Natural killer cell (primary cell): ENCODE measurements at regions not wholly inside any gene's neighbourhood (a gene's known extent, or its start where the extent isn't known, plus 50 kb on each side); places are given as distances from the start of the nearest gene placed in this dataset.

Experiments
- ATAC-seq, 3 donors: fragments of 150-1000 bp in 2 of 3; fragments of 200-7000 bp in 1 of 3; cut with Tn5 transposase; 1 replicate in 1 of 3; 2 replicates in 2 of 3; pipeline ENCODE4 v1.10.0; 2021; ENCODE audit warnings: mild to moderate bottlenecking in 2 of 3, moderate library complexity in 2 of 3
- DNase-seq, 2 donors: peaks; one replicate each; pipeline versions ENCODE4 v3.0.0 to v3.0.0-alpha.2; 2013 to 2021; ENCODE audit warnings: mixed read lengths in 1 of 2
- H3K27ac ChIP-seq: one replicate; pipeline ENCODE4 v1.5.1; 2013; ENCODE audit warnings: mild to moderate bottlenecking, low read length
- H3K27me3 ChIP-seq: one replicate; pipeline ENCODE4 v1.6.1; 2013; ENCODE audit warnings: low read length; ENCODE audit not compliant: control insufficient read depth, insufficient read depth
- H3K36me3 ChIP-seq: one replicate; pipeline ENCODE4 v1.6.1; 2013; ENCODE audit warnings: low read length; ENCODE audit not compliant: control insufficient read depth, insufficient read depth
- H3K4me1 ChIP-seq: one replicate; pipeline ENCODE4 v1.6.1; 2013; ENCODE audit warnings: low read length; ENCODE audit not compliant: control insufficient read depth, insufficient read depth
- H3K4me3 ChIP-seq: one replicate; pipeline ENCODE4 v1.5.1; 2013; ENCODE audit warnings: low read length
- H3K9me3 ChIP-seq: one replicate; pipeline ENCODE4 v1.6.1; 2013; ENCODE audit warnings: low read length; ENCODE audit not compliant: control insufficient read depth, insufficient read depth
- H3K27ac Mint-ChIP-seq, 2 donors: one replicate each; pipeline ENCODE4 v1.8.0; 2022; ENCODE audit warnings: mild to moderate bottlenecking in 2 of 2, mixed read lengths in 2 of 2, moderate library complexity in 1 of 2
- H3K27me3 Mint-ChIP-seq, 2 donors: one replicate each; pipeline ENCODE4 v1.8.0; 2022; ENCODE audit warnings: low read depth in 2 of 2, mixed read lengths in 2 of 2
- H3K36me3 Mint-ChIP-seq: one replicate; pipeline ENCODE4 v1.8.0; 2022; ENCODE audit warnings: mixed read lengths
- H3K4me1 Mint-ChIP-seq, 2 donors: one replicate each; pipeline ENCODE4 v1.8.0; 2022; ENCODE audit warnings: mixed read lengths in 2 of 2
- H3K4me3 Mint-ChIP-seq: one replicate; pipeline ENCODE4 v1.8.0; 2022; ENCODE audit warnings: mild to moderate bottlenecking, moderate library complexity, mixed read lengths
- H3K9me3 Mint-ChIP-seq, 2 donors: one replicate each; pipeline ENCODE4 v1.8.0; 2022; ENCODE audit warnings: mixed read lengths in 2 of 2
- WGBS: methylation state at CpG from one replicate; pipeline ENCODE4 v1.1.7; 2013; ENCODE audit warnings: missing lambda C conversion rate; ENCODE audit not compliant: insufficient coverage; 5-methylcytosine and 5-hydroxymethylcytosine counted together
- intact Hi-C: fragments of 100-400 bp; cut with micrococcal nuclease; formaldehyde crosslinking; loops from one replicate; pipeline ENCODE4 v1.14.2; 2022
- TF ChIP-seq, protein P1 (sequence below): fragments of 200-600 bp; IDR thresholded peaks from one replicate; pipeline ENCODE4 v1.8.0; 2022; ENCODE audit warnings: antibody characterized with exemption

- intact Hi-C loops, result no loop called here
- Histone ChIP-seq H3K27me3 (no peaks in the 10 kb centered on the region), H3K9me3 (no peaks in the 10 kb centered on the region), H3K4me1 (no peaks in the 10 kb centered on the region), H3K36me3 (no peaks in the 10 kb centered on the region), H3K4me3 (no peak overlapping the region), H3K27ac (no peak overlapping the region)
- peaks cover 0 to 2% of the 10 kb centered on the region in 2 donors for H3K9me3 Mint-ChIP-seq
- no peaks in the 10 kb centered on the region for H3K36me3 Mint-ChIP-seq
- H3K27me3 Mint-ChIP-seq, result peaks cover 0 to 5% of the 10 kb centered on the region in 2 donors
- DNase-seq (no peak), ATAC-seq (no peak)
- 64% methylated on average over 6 of the region's 6 CpGs for WGBS
- TF ChIP-seq, protein P1, sequence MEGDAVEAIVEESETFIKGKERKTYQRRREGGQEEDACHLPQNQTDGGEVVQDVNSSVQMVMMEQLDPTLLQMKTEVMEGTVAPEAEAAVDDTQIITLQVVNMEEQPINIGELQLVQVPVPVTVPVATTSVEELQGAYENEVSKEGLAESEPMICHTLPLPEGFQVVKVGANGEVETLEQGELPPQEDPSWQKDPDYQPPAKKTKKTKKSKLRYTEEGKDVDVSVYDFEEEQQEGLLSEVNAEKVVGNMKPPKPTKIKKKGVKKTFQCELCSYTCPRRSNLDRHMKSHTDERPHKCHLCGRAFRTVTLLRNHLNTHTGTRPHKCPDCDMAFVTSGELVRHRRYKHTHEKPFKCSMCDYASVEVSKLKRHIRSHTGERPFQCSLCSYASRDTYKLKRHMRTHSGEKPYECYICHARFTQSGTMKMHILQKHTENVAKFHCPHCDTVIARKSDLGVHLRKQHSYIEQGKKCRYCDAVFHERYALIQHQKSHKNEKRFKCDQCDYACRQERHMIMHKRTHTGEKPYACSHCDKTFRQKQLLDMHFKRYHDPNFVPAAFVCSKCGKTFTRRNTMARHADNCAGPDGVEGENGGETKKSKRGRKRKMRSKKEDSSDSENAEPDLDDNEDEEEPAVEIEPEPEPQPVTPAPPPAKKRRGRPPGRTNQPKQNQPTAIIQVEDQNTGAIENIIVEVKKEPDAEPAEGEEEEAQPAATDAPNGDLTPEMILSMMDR, result no peak
- no peak overlapping the region for H3K27ac Mint-ChIP-seq
- no peak overlapping the region for H3K4me3 Mint-ChIP-seq
- H3K4me1 Mint-ChIP-seq, result no peaks in the 10 kb centered on the region
These were observed 234.2 kb downstream of the WDR11 start for GRCh38 chr10:121085367-121085766.

- Mint-ChIP-seq H3K4me3 (no peak overlapping the region), H3K27me3 (peaks cover 0 to 2% of the 10 kb centered on the region in 2 donors), H3K4me1 (no peaks in the 10 kb centered on the region), H3K9me3 (peaks cover 0 to 2% of the 10 kb centered on the region in 2 donors), H3K27ac (no peak overlapping the region), H3K36me3 (no peaks in the 10 kb centered on the region)
- Histone ChIP-seq H3K27me3 (no peaks in the 10 kb centered on the region), H3K36me3 (no peaks in the 10 kb centered on the region), H3K9me3 (peaks cover 2% of the 10 kb centered on the region), H3K27ac (no peak overlapping the region), H3K4me3 (no peak overlapping the region), H3K4me1 (no peaks in the 10 kb centered on the region)
- TF ChIP-seq, protein P1, result no peak
- DNase-seq (no peak), ATAC-seq (no peak)
- 66% methylated on average over 9 of the region's 9 CpGs for WGBS
- intact Hi-C loops, result no loop called here
These were observed 236.0 kb downstream of the WDR11 start for GRCh38 chr10:121087129-121087528.

- TF ChIP-seq, protein P1, result no peak
- no peak overlapping the region for H3K4me3 Mint-ChIP-seq
- Histone ChIP-seq H3K4me3 (no peak overlapping the region), H3K4me1 (no peaks in the 10 kb centered on the region), H3K36me3 (no peaks in the 10 kb centered on the region), H3K27me3 (no peaks in the 10 kb centered on the region), H3K9me3 (peaks cover 2% of the 10 kb centered on the region), H3K27ac (no peak overlapping the region)
- DNase-seq, result no peak
- peak in 1 of 3 donors; percentile 49 for ATAC-seq
- WGBS, result 93% methylated on average over 4 of the region's 4 CpGs
- intact Hi-C loops, result no loop called here
- H3K27me3 Mint-ChIP-seq, result peaks cover 0 to 2% of the 10 kb centered on the region in 2 donors
- H3K4me1 Mint-ChIP-seq, result no peaks in the 10 kb centered on the region
- no peaks in the 10 kb centered on the region for H3K36me3 Mint-ChIP-seq
- no peak overlapping the region for H3K27ac Mint-ChIP-seq
- peaks cover 0 to 2% of the 10 kb centered on the region in 2 donors for H3K9me3 Mint-ChIP-seq
These were observed 236.5 kb downstream of the WDR11 start for GRCh38 chr10:121087688-121088087.

DNA sequence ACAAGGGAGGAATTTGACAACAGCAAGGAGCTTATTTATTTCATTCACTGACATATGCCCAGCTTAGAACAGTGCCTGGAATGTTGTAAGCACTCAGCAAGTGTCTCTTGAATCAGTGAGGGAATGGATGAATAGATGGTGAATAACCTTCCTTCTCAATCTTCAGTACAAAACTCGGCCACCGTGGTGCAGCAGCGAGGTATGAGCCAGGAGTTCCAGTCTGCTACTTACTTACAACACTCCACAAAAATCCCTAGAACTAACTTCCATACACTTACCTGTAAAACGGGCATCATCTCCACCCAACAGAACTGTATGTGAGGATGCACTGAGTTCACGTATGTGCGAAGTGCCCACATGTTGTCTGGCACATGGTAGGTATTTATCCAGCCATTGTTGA lies 237.4 kb downstream of the WDR11 start:
- H3K27me3 Mint-ChIP-seq, result peaks cover 0 to 2% of the 10 kb centered on the region in 2 donors
- DNase-seq (no peak), ATAC-seq (no peak)
- no peaks in the 10 kb centered on the region for H3K36me3 ChIP-seq
- H3K36me3 Mint-ChIP-seq, result no peaks in the 10 kb centered on the region
- TF ChIP-seq, protein P1, result no peak
- no peak overlapping the region for H3K4me3 ChIP-seq
- H3K4me1 Mint-ChIP-seq, result no peaks in the 10 kb centered on the region
- no peak overlapping the region for H3K27ac Mint-ChIP-seq
- H3K9me3 Mint-ChIP-seq, result peaks cover 0 to 2% of the 10 kb centered on the region in 2 donors
- H3K4me3 Mint-ChIP-seq, result no peak overlapping the region
- 62% methylated on average over 6 of the region's 6 CpGs for WGBS
- intact Hi-C loops, result no loop called here
- no peaks in the 10 kb centered on the region for H3K27me3 ChIP-seq
- H3K4me1 ChIP-seq, result no peaks in the 10 kb centered on the region
- H3K27ac ChIP-seq, result no peak overlapping the region
- peaks cover 2% of the 10 kb centered on the region for H3K9me3 ChIP-seq
